ENCODE measurements at regions not wholly inside any gene's neighbourhood (a gene's known extent, or its start where the extent isn't known, plus 50 kb on each side); places are given as distances from the start of the nearest gene placed in this dataset.

DNA sequence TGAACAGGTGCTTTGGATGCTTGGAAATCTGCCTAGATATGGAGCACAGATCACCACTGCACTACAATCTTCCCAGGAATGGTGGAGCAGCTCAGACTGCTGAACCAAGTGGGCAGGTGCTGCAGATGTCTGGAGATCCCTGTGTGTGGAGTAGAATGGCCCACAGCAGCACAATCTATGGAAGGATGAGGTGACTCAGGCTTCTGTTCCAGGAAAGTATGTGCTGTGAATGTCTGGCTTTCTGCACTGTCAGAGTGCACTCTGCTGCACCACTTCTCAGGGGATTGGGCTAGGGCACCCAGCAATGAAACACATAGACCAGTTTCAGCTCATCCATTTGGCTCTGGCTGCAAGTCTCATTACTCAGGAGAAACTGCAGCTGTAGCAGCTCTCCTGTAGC lies 865.4 kb upstream of the NXPH2 start:
- TF ChIP-seq POLR2AphosphoS5 (IDR thresholded peaks at IDR 0.05; ENCODE audit: low read depth, low read length) (no peak), TAF1 (IDR thresholded peaks at IDR 0.05; ENCODE audit: borderline replicate concordance, low read depth, low read length) (no peak), CHD2 (IDR thresholded peaks at IDR 0.05; ENCODE audit: low read length, partially characterized antibody) (no peak)
- TF ChIP-seq, protein P1, sequence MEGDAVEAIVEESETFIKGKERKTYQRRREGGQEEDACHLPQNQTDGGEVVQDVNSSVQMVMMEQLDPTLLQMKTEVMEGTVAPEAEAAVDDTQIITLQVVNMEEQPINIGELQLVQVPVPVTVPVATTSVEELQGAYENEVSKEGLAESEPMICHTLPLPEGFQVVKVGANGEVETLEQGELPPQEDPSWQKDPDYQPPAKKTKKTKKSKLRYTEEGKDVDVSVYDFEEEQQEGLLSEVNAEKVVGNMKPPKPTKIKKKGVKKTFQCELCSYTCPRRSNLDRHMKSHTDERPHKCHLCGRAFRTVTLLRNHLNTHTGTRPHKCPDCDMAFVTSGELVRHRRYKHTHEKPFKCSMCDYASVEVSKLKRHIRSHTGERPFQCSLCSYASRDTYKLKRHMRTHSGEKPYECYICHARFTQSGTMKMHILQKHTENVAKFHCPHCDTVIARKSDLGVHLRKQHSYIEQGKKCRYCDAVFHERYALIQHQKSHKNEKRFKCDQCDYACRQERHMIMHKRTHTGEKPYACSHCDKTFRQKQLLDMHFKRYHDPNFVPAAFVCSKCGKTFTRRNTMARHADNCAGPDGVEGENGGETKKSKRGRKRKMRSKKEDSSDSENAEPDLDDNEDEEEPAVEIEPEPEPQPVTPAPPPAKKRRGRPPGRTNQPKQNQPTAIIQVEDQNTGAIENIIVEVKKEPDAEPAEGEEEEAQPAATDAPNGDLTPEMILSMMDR (IDR thresholded peaks at IDR 0.05) = no peak
- TF ChIP-seq, protein P2, sequence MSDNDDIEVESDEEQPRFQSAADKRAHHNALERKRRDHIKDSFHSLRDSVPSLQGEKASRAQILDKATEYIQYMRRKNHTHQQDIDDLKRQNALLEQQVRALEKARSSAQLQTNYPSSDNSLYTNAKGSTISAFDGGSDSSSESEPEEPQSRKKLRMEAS (IDR thresholded peaks at IDR 0.05; ENCODE audit: low read depth) = no peak

Data from SK-N-SH (cell line).